WTC11 (cell line): ENCODE measurements at regions not wholly inside any gene's neighbourhood (a gene's known extent, or its start where the extent isn't known, plus 50 kb on each side); places are given as distances from the start of the nearest gene placed in this dataset.

ENCODE experiments used
- ATAC-seq: fragments of 200-7000 bp; cut with Tn5 transposase; 2 replicates; pipeline ENCODE4 v1.10.0; 2021; ENCODE audit warnings: mild to moderate bottlenecking, moderate library complexity
- CTCF ChIA-PET: fragments of 300-600 bp; sonication (Branson Sonifier 250); formaldehyde crosslinking; loops from one replicate; lab custom pipeline; 2021; ENCODE audit warnings: antibody characterized with exemption; lab: Charles Lee
- POLR2A ChIA-PET: fragments of 350-600 bp; sonication (Branson Sonifier 250); formaldehyde crosslinking; loops from one replicate; lab custom pipeline; 2021; ENCODE audit warnings: antibody characterized with exemption; lab: Charles Lee
- DNase-seq: peaks from one replicate; pipeline ENCODE4 v3.0.0; 2021; ENCODE audit warnings: low spot score
- H3K27ac Mint-ChIP-seq: 2 replicates; pipeline ENCODE4 v1.8.0; 2021; ENCODE audit warnings: mixed read lengths
- H3K27me3 Mint-ChIP-seq: 2 replicates; pipeline ENCODE4 v1.8.0; 2021; ENCODE audit warnings: low read depth, mild to moderate bottlenecking, moderate library complexity, mixed read lengths
- H3K36me3 Mint-ChIP-seq: 2 replicates; pipeline ENCODE4 v1.8.0; 2021; ENCODE audit warnings: mixed read lengths
- H3K4me1 Mint-ChIP-seq: 2 replicates; pipeline ENCODE4 v1.8.0; 2022; ENCODE audit warnings: mixed read lengths
- H3K4me3 Mint-ChIP-seq: 2 replicates; pipeline ENCODE4 v1.8.0; 2021; ENCODE audit warnings: mild to moderate bottlenecking, moderate library complexity, mixed read lengths
- H3K9me3 Mint-ChIP-seq: 2 replicates; pipeline ENCODE4 v1.8.0; 2021; ENCODE audit warnings: mixed read lengths
- ATF6 ChIP-seq: sonication (generic); formaldehyde crosslinking; IDR thresholded peaks from 2 replicates; pipeline ENCODE4 v1.8.1; 2023; ENCODE audit warnings: mild to moderate bottlenecking, missing genetic modification reagents
- CDX4 ChIP-seq: fragments of 250-450 bp; sonication (Bioruptor Pico); IDR thresholded peaks from 2 replicates; pipeline ENCODE4 v1.9.0; 2021; ENCODE audit warnings: moderate library complexity, mild to moderate bottlenecking, inconsistent platforms, borderline replicate concordance
- E2F1 ChIP-seq: sonication (generic); formaldehyde crosslinking; IDR thresholded peaks from 2 replicates; pipeline ENCODE4 v1.8.0; 2022; ENCODE audit warnings: mild to moderate bottlenecking, missing genetic modification reagents
- ESRRA ChIP-seq: sonication (generic); formaldehyde crosslinking; IDR thresholded peaks from 2 replicates; pipeline ENCODE4 v1.8.1; 2022; ENCODE audit warnings: mild to moderate bottlenecking, missing genetic modification reagents, borderline replicate concordance
- ETV6 ChIP-seq: sonication (generic); formaldehyde crosslinking; IDR thresholded peaks from 2 replicates; pipeline ENCODE4 v1.8.1; 2022; ENCODE audit warnings: mild to moderate bottlenecking, missing genetic modification reagents
- FOXK1 ChIP-seq: sonication (generic); formaldehyde crosslinking; IDR thresholded peaks from 2 replicates; pipeline ENCODE4 v1.8.0; 2022; ENCODE audit warnings: mild to moderate bottlenecking, moderate library complexity, missing genetic modification reagents
- FOXP1 ChIP-seq: sonication (generic); formaldehyde crosslinking; IDR thresholded peaks from 2 replicates; pipeline ENCODE4 v1.8.0; 2022; ENCODE audit warnings: missing genetic modification reagents, mild to moderate bottlenecking, moderate library complexity, borderline replicate concordance
- GTF2I ChIP-seq: fragments of 250-450 bp; sonication (Bioruptor Pico); conservative IDR thresholded peaks from 2 replicates; pipeline ENCODE4 v1.4.0; 2021; ENCODE audit warnings: mild to moderate bottlenecking
- MXD4 ChIP-seq: fragments of 250-450 bp; sonication (Bioruptor Pico); IDR thresholded peaks from 2 replicates; pipeline ENCODE4 v1.8.0; 2021; ENCODE audit warnings: mild to moderate bottlenecking, moderate library complexity, borderline replicate concordance
- PREB ChIP-seq: sonication (generic); formaldehyde crosslinking; IDR thresholded peaks from 2 replicates; pipeline ENCODE4 v1.8.1; 2022; ENCODE audit warnings: mild to moderate bottlenecking, missing genetic modification reagents, moderate library complexity, borderline replicate concordance
- SMAD3 ChIP-seq: sonication (generic); formaldehyde crosslinking; IDR thresholded peaks from 2 replicates; pipeline ENCODE4 v1.8.0; 2022; ENCODE audit warnings: missing genetic modification reagents, mild to moderate bottlenecking, borderline replicate concordance
- SP1 ChIP-seq: sonication (generic); formaldehyde crosslinking; conservative IDR thresholded peaks from 2 replicates; pipeline ENCODE4 v1.8.1; 2022; ENCODE audit warnings: missing genetic modification reagents
- TCF7 ChIP-seq: sonication (generic); formaldehyde crosslinking; IDR thresholded peaks from 2 replicates; pipeline ENCODE4 v1.8.0; 2022; ENCODE audit warnings: mild to moderate bottlenecking, low read depth, missing genetic modification reagents, moderate library complexity
- TEAD4 ChIP-seq: sonication (generic); formaldehyde crosslinking; IDR thresholded peaks from 2 replicates; pipeline ENCODE4 v1.8.0; 2022; ENCODE audit warnings: mild to moderate bottlenecking, missing genetic modification reagents
- USF1 ChIP-seq: sonication (generic); formaldehyde crosslinking; IDR thresholded peaks from 2 replicates; pipeline ENCODE4 v1.8.0; 2022; ENCODE audit warnings: mild to moderate bottlenecking, missing genetic modification reagents
- ZBTB21 ChIP-seq: sonication (generic); formaldehyde crosslinking; IDR thresholded peaks from 2 replicates; pipeline ENCODE4 v1.8.1; 2023; ENCODE audit warnings: mild to moderate bottlenecking, missing genetic modification reagents, borderline replicate concordance
- ZNF138 ChIP-seq: sonication (generic); formaldehyde crosslinking; conservative IDR thresholded peaks from 2 replicates; pipeline ENCODE4 v1.8.1; 2022; ENCODE audit warnings: mild to moderate bottlenecking, moderate library complexity, missing genetic modification reagents
- ZNF416 ChIP-seq: fragments of 250-450 bp; sonication (Bioruptor Pico); IDR thresholded peaks from 2 replicates; pipeline ENCODE4 v1.9.0; 2021; ENCODE audit warnings: mild to moderate bottlenecking, inconsistent platforms
- ZNF425 ChIP-seq: fragments of 250-450 bp; sonication (Bioruptor Pico); conservative IDR thresholded peaks from 2 replicates; pipeline ENCODE4 v1.9.0; 2021; ENCODE audit warnings: mild to moderate bottlenecking
- ZNF532 ChIP-seq: fragments of 250-450 bp; sonication (Bioruptor Pico); IDR thresholded peaks from 2 replicates; pipeline ENCODE4 v1.9.0; 2021; ENCODE audit warnings: mild to moderate bottlenecking, borderline replicate concordance

- H3K36me3 Mint-ChIP-seq, result no peaks in the 10 kb centered on the region
- no peak overlapping the region for H3K4me3 Mint-ChIP-seq
- no peaks in the 10 kb centered on the region; the same call in 1 of the 2 replicates for H3K27me3 Mint-ChIP-seq
- no peak overlapping the region for H3K27ac Mint-ChIP-seq
- ChIA-PET POLR2A (interaction anchor here (0.6 kb wide), 2 partner anchors 74 to 1359 kb away, joined by 4 to 7 read pairs; no protein-coding TSS in a partner anchor), CTCF (interaction anchor here (0.6 to 1.1 kb wide), 4 partner anchors 9 to 34 kb away, joined by 3 to 4 read pairs (median 4); no protein-coding TSS in a partner anchor)
- no peaks in the 10 kb centered on the region for H3K9me3 Mint-ChIP-seq
- TF ChIP-seq FOXK1 (CRISPR knock-in tag), result no peak
- TF ChIP-seq PREB (CRISPR knock-in tag), result no peak
- TF ChIP-seq TCF7 (CRISPR knock-in tag), result no peak
- TF ChIP-seq SMAD3 (CRISPR knock-in tag), result no peak
- no peak for TF ChIP-seq E2F1 (CRISPR knock-in tag)
- TF ChIP-seq SP1 (CRISPR knock-in tag), result no peak
- no peak for TF ChIP-seq ZBTB21
- no peak for TF ChIP-seq ZNF138 (CRISPR knock-in tag)
- TF ChIP-seq ZNF532, result no peak
- TF ChIP-seq CDX4, result no peak
- TF ChIP-seq ESRRA, result no peak
- no peak for TF ChIP-seq USF1 (CRISPR knock-in tag)
- ATAC-seq (no peak), DNase-seq (no peak)
- peaks cover 41% of the 10 kb centered on the region for H3K4me1 Mint-ChIP-seq
Observed at GRCh38 chr1:22267413-22268175, 124.7 kb upstream of the WNT4 start.

- no peaks in the 10 kb centered on the region for H3K36me3 Mint-ChIP-seq
- ChIA-PET CTCF (no interaction called here), POLR2A (no interaction called here)
- no peak for ATAC-seq
- H3K27me3 Mint-ChIP-seq, result no peaks in the 10 kb centered on the region; the same call in 1 of the 2 replicates
- H3K9me3 Mint-ChIP-seq, result no peaks in the 10 kb centered on the region
- H3K4me1 Mint-ChIP-seq, result peaks cover 43% of the 10 kb centered on the region
- no peak for DNase-seq
- H3K27ac Mint-ChIP-seq, result peak overlapping the region; percentile 30; the same call in 1 of the 2 replicates
- no peak overlapping the region for H3K4me3 Mint-ChIP-seq
- TF ChIP-seq GTF2I (CRISPR knock-in tag) (no peak), ZNF416 (CRISPR knock-in tag) (no peak), ATF6 (CRISPR knock-in tag) (no peak), ETV6 (no peak), FOXP1 (CRISPR knock-in tag) (no peak), MXD4 (no peak), ZNF425 (CRISPR knock-in tag) (no peak), TEAD4 (no peak)
Observed at GRCh38 chr1:22268327-22268726, 125.4 kb upstream of the WNT4 start.
